Activated naive CD8-positive, alpha-beta T cell treated with anti-CD3 and anti-CD28 coated beads, Interleukin-2, amount 50 U/mL, for 24 hours (primary cell): ENCODE measurements at regions not wholly inside any gene's neighbourhood (a gene's known extent, or its start where the extent isn't known, plus 50 kb on each side); places are given as distances from the start of the nearest gene placed in this dataset.
"Not testable (repeated sequence)": the region's sequence is repeated elsewhere in the genome, so short reads cannot be mapped to it uniquely, and the experiment has no call there.

Source experiments
- ATAC-seq: fragments of 150-1000 bp; cut with Tn5 transposase; one replicate; pipeline ENCODE4 v1.10.0; 2021
- DNase-seq: peaks from one replicate; pipeline ENCODE4 v3.0.0; 2021
- H3K27ac Mint-ChIP-seq: one replicate; pipeline ENCODE4 v1.8.0; 2021; ENCODE audit warnings: mild to moderate bottlenecking, mixed read lengths
- H3K27me3 Mint-ChIP-seq: one replicate; pipeline ENCODE4 v1.8.0; 2021; ENCODE audit warnings: mixed read lengths
- H3K36me3 Mint-ChIP-seq: one replicate; pipeline ENCODE4 v1.8.0; 2021; ENCODE audit warnings: low read depth, mixed read lengths
- H3K4me1 Mint-ChIP-seq: one replicate; pipeline ENCODE4 v1.8.0; 2021; ENCODE audit warnings: mixed read lengths
- H3K4me3 Mint-ChIP-seq: one replicate; pipeline ENCODE4 v1.8.0; 2021; ENCODE audit warnings: mild to moderate bottlenecking, moderate library complexity, mixed read lengths
- H3K9me3 Mint-ChIP-seq: one replicate; pipeline ENCODE4 v1.8.0; 2021; ENCODE audit warnings: mixed read lengths

DNA sequence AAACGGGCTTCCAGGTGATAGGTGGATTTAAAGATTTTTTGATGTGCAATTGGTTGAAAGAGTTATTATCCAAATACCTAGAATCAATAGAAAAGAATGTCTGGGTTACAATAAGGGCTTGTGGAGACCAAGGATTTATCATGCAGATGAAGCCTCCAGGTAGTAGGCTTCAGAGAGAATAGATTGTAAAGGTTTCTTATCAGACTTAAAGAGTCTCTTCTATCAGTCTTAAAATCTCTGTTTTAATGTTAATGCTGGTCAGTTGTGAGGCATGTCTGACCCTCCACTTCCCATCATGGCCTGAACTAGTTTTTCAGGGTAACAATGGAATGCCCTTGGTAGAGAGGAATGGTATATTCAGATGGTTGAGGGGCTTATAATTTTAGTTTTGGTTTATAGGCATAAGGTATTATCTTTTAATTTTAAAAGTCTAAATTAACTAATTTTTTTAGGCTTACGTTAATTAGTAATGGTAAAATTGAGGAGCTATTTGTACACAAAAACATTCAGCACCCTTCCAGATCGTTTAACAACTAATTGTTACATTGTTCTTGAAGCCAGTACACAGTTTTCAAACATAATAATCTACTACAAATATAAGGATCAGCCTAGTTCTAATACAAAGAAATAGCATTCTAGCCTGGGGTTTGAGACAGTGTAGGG, 704.2 kb upstream of the MBL2 start:
- Mint-ChIP-seq H3K36me3 (no peaks in the 10 kb centered on the region), H3K27me3 (no peaks in the 10 kb centered on the region), H3K27ac (no peak overlapping the region), H3K4me3 (no peak overlapping the region), H3K4me1 (no peaks in the 10 kb centered on the region), H3K9me3 (peaks cover 3% of the 10 kb centered on the region)
- ATAC-seq: no peak
- no peak for DNase-seq

DNA sequence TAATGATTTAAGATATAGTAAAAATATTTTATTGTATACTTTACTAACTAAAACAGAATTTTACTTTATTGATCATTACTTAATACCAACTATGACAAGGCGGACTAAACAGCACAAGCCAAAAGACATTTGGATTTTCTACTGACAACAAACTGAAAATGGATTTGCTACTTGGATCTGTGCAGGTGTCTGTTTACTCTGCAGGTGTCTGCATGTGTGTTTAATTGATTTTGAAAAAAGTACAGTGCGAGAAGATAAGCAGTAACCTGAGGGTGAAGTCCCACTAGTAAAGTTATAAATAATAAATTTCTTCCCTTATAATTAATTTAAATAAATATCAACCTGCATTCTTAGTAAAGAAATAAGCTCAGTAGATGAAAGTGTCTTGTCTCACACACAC, 696.8 kb upstream of the MBL2 start:
- H3K4me1 Mint-ChIP-seq: no peaks in the 10 kb centered on the region
- no peak for ATAC-seq
- no peak for DNase-seq
- H3K27ac Mint-ChIP-seq: no peak overlapping the region
- H3K27me3 Mint-ChIP-seq: no peaks in the 10 kb centered on the region
- peaks cover 12% of the 10 kb centered on the region for H3K9me3 Mint-ChIP-seq
- no peaks in the 10 kb centered on the region for H3K36me3 Mint-ChIP-seq
- no peak overlapping the region for H3K4me3 Mint-ChIP-seq

DNA sequence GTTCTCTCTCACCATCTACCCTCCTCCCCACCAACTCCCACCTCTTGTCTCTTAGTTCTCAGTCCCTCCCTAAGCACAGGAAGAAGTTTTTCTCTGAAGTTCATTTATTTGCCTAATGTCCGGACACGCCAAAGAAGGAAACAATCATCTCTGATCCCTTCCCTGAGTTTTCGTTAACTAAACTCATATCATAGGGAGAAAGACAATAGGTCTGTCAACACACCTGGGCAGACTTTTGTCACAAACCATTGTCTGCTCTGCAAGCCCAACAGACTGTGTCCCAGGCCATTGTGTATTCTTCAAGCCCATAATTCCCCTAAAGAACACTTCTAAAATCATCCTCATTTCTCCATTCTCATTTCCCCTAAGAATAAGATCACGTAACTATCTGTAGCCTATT, 691.0 kb upstream of the MBL2 start:
- no peak for ATAC-seq
- Mint-ChIP-seq H3K27me3 (no peaks in the 10 kb centered on the region), H3K36me3 (no peaks in the 10 kb centered on the region), H3K9me3 (peaks cover 12% of the 10 kb centered on the region), H3K4me3 (no peak overlapping the region), H3K27ac (no peak overlapping the region), H3K4me1 (no peaks in the 10 kb centered on the region)
- DNase-seq: no peak

DNA sequence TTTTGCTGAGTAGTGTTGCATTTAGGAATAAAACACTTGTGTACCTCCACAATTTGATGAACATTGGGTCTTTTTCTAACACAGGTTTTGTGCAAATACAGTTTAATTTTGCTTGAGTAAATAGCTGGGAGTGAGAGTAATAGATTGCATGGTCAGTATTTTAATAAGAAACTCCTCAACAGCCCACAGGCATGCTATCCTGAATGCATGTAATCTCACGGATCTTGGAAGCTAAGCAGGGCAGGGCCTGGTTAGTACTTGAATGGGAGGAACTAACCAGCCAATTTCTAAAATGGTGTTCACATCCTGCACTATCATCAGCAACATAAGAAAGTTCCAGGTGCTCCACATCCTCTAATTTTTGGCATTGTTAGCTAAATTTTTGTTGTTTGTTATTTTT, 685.4 kb upstream of the MBL2 start:
- Mint-ChIP-seq H3K36me3 (no peaks in the 10 kb centered on the region), H3K27me3 (no peaks in the 10 kb centered on the region), H3K9me3 (peaks cover 4% of the 10 kb centered on the region), H3K4me1 (no peaks in the 10 kb centered on the region), H3K4me3 (no peak overlapping the region), H3K27ac (no peak overlapping the region)
- ATAC-seq: no peak
- no peak for DNase-seq

DNA sequence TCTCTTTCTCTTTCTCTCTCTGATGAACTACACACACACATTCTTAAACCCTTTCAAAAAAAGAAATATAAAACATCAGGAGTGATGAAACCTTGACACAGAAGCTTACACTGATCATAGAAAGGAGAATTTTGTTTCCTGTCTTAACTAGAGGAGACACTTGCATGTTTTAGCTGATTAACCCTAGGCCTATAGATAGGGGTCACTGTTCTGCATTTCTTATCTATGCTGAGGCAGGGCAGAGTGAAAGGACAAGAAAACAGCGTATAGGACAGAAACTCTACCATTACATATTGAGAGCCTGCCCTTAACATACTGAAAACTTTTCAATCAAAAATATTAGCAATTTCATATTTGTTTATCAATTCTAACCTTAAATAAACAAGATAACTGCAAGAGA, 680.6 kb upstream of the MBL2 start:
- peaks cover 12% of the 10 kb centered on the region for H3K9me3 Mint-ChIP-seq
- no peaks in the 10 kb centered on the region for H3K4me1 Mint-ChIP-seq
- no peak for ATAC-seq
- no peak overlapping the region for H3K4me3 Mint-ChIP-seq
- H3K36me3 Mint-ChIP-seq: no peaks in the 10 kb centered on the region
- H3K27me3 Mint-ChIP-seq: no peaks in the 10 kb centered on the region
- no peak overlapping the region for H3K27ac Mint-ChIP-seq
- DNase-seq: no peak

DNA sequence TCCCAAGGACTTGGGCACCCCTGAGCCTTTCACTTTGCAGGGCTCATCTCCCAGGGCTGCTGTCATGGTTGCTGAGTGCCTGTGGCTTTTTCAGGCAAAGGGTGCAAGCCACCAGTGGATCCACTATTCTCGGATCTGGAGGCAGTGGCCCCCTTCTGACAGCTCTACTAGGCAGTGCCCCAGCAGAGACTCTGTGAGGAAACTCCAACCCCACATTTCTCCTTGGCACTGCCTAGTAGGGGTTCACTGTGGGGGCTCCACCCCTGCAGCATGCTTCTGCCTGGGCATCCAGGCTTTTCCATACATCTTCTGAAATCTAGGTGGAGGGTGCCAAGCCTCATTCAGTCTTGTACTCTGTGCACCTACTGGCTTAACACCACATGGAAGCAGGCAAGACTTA, 675.0 kb upstream of the MBL2 start:
- Mint-ChIP-seq H3K27ac (no peak overlapping the region), H3K27me3 (no peaks in the 10 kb centered on the region), H3K4me3 (no peak overlapping the region)

DNA sequence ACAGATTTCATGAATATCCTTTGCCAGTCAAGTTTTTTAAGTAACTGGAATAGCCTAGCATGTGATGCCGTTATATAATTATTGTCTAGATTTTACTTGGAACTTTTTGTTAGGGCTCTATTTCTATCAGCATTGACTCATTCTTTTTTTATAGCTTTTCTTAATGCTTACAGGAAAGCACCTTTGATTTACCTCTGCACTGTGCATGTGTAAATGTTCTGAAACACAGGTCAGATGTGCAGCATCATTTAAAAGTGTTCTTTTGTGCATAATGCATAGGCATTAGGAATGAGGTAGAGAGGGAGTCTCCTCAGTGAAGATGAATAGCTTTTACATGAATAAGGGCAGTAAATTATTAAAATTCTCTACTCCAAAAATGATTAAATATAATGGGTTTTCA, 669.3 kb upstream of the MBL2 start:
- Mint-ChIP-seq H3K4me3 (no peak overlapping the region), H3K4me1 (no peaks in the 10 kb centered on the region), H3K27me3 (no peaks in the 10 kb centered on the region), H3K9me3 (peaks cover 3% of the 10 kb centered on the region), H3K27ac (no peak overlapping the region), H3K36me3 (no peaks in the 10 kb centered on the region)
- ATAC-seq: no peak
- no peak for DNase-seq

More for the DNA sequence above, 675.0 kb upstream of the MBL2 start:
- ATAC-seq (no peak), DNase-seq (no peak)
- peaks cover 10% of the 10 kb centered on the region for H3K9me3 Mint-ChIP-seq
- no peaks in the 10 kb centered on the region for H3K4me1 Mint-ChIP-seq
- no peaks in the 10 kb centered on the region for H3K36me3 Mint-ChIP-seq

DNA sequence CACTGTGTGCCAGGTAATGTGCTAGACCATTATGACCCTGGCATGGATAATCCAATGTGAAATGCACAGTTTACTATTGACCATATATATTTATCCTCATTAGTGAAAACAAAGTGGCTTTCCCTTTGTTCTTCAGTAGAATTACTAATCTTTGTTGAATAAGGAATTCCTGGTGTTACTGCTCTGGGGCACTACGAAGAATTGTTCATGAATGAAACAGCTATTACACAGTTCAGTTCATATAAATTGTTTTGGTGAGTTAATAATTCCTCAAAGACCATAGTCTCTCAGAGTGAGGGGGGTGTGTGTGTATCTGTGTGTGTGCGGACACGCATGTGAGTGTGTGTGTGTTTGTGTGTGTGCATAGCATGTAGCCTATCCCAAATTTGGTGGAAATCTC, 668.0 kb upstream of the MBL2 start:
- no peaks in the 10 kb centered on the region for H3K4me1 Mint-ChIP-seq
- no peaks in the 10 kb centered on the region for H3K36me3 Mint-ChIP-seq
- DNase-seq: no peak
- no peak for ATAC-seq
- H3K27me3 Mint-ChIP-seq: no peaks in the 10 kb centered on the region
- H3K27ac Mint-ChIP-seq: no peak overlapping the region
- H3K4me3 Mint-ChIP-seq: no peak overlapping the region
- H3K9me3 Mint-ChIP-seq: peaks cover 3% of the 10 kb centered on the region

DNA sequence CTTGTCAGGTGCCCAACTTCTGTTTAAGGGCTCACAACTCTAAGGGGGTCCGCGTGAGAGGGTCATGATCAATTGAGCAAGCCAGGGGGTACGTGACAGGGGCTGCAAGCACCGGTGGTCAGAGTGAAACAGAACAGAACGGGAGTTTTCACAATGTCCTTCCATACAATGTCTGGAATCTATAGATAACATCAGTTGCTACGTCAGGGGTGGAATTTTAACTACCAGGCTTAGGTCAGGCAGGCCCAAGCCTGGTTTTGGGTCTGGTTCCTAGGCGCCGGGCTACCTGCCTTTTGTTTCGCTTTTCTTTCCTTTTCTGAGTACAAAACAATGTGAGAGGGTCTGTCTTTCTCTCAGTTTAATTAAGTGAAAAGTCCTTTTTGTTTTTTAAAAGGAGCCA, 666.5 kb upstream of the MBL2 start:
- H3K4me1 Mint-ChIP-seq, ATAC-seq, DNase-seq, H3K27me3 Mint-ChIP-seq, H3K9me3 Mint-ChIP-seq, H3K4me3 Mint-ChIP-seq, H3K36me3 Mint-ChIP-seq, H3K27ac Mint-ChIP-seq: not testable (repeated sequence)

DNA sequence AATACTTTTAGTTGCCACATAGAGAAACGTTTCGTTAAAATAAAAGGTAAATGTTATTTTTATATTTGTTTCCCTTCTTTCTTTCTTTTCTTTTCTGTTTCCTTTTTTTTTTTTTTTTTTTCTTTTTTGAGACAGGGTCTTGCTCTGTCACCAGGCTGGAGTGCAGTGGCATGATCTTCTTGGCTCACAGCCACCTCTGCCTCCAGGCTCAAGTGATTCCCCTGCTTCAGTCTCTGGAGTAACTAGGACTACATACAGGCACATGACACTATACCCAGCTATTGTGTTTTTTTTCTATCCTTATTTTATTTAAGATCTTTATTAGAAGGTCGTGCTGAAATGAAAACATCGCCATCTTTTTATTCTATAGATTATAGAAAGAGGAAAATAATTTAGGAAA, 661.8 kb upstream of the MBL2 start:
- Mint-ChIP-seq H3K9me3 (no peaks in the 10 kb centered on the region), H3K27ac (no peak overlapping the region), H3K4me1 (no peaks in the 10 kb centered on the region), H3K36me3 (no peaks in the 10 kb centered on the region), H3K27me3 (no peaks in the 10 kb centered on the region), H3K4me3 (no peak overlapping the region)
- no peak for DNase-seq
- ATAC-seq: no peak

DNA sequence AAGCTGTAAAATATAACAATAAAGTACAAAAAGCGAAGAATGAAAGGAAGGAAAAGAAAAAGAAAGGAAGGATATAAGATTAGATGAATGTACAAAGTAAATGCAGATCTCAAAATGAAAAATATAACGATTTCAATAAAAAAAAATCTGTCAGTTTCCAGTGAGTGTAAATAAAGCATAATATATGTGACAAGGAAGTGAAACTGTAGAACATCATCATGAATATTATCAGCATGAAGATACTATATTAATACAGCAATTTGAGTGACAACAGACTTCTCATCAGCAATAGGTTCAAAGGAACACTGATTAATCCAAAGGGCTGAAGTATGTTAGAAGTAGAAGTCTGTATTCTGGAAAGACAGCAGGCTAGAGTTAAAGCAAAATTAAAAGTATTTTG, 659.5 kb upstream of the MBL2 start:
- Mint-ChIP-seq H3K4me3 (no peak overlapping the region), H3K4me1 (no peaks in the 10 kb centered on the region), H3K9me3 (no peaks in the 10 kb centered on the region), H3K27me3 (no peaks in the 10 kb centered on the region), H3K36me3 (no peaks in the 10 kb centered on the region), H3K27ac (no peak overlapping the region)
- no peak for ATAC-seq
- no peak for DNase-seq

DNA sequence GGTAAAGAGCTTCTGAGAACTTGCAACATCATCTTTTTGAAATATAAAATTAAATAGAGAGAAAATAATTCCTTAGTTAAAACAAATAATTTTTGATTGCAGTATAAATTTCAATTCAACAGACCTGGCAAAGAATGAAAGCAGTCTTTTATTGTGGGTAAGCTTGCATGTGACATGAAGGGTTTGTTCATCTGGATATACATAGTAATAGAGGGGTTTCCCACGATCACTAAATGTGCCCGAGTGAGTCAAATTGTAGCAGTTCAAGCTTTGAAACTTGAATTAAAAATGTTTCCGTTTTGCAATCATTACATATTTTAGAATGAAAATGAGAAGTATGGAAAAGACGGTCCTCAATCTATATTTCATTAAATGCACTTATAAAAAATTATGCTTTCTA, 658.4 kb upstream of the MBL2 start:
- ATAC-seq (no peak), DNase-seq (no peak)
- no peaks in the 10 kb centered on the region for H3K4me1 Mint-ChIP-seq
- no peaks in the 10 kb centered on the region for H3K9me3 Mint-ChIP-seq
- H3K4me3 Mint-ChIP-seq: no peak overlapping the region
- H3K27me3 Mint-ChIP-seq: no peaks in the 10 kb centered on the region
- no peaks in the 10 kb centered on the region for H3K36me3 Mint-ChIP-seq
- no peak overlapping the region for H3K27ac Mint-ChIP-seq

DNA sequence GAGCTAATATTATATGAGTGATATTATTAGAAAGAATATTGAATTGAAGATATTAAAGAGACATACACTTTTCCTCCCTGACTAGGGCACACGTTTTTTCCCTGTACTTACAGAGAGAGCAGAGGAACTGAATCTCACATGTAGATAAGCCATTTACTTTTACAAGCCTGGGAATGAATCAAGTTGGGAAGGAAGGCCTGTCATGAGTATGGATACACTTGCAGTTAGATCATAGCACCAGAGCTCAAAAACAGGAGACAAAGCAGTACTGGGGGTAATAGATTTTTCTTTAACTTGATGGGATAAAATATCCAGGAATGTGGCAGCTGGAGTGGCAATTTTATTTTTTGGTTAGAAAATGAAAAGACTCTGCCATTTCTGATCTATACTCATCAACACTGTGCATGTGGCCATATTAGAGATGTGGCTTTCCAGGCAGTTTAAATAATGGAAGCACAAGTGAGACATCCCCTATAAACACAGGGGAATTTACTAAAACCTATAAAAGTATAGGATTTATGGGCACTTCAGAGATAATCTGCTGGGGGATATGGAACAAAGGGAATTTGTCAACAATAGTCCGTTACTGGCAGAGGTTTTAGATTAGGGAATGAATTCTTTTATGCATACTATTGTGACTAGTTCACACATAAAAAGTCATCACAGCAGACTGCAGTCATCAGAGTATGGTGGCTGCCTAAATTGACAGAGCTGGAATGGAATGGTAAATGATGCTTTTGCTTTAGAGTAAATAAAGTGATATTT, 657.7 kb upstream of the MBL2 start:
- DNase-seq: no peak
- H3K4me1 Mint-ChIP-seq: no peaks in the 10 kb centered on the region
- no peaks in the 10 kb centered on the region for H3K36me3 Mint-ChIP-seq
- no peaks in the 10 kb centered on the region for H3K9me3 Mint-ChIP-seq
- H3K27me3 Mint-ChIP-seq: no peaks in the 10 kb centered on the region
- no peak overlapping the region for H3K4me3 Mint-ChIP-seq
- ATAC-seq: no peak
- H3K27ac Mint-ChIP-seq: no peak overlapping the region

DNA sequence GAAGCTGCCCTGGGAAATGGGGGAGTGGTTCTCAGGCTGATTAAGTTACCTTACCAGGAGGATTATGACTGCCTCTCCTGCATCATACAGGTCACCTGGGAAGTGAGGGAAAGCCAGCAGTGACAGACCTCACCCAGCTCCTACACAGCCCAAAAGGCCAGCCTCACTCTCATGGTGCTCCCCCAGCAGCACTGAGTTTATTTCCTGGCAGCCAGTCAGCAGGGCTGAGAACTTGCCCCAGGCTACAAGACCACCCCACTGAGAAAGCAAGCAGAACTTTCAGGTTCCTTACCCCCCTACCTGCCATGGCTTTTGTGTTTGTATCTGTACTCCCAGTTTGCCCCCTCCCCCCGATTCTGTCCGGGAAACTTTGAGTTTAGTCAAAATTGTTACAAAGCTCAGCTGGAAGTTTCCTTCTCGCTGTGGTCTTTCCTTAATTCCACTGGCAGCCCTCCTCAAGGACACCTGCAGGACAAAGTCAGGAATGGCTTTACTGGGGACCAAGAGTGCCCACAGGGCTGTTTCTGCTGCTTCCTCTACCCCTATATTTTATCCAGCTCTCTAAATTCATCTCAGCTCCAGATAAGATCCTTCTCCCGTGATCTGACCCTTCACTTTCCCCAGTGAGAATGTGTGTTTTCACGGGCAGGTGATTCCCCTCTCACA, 649.8 kb upstream of the MBL2 start:
- DNase-seq: no peak
- Mint-ChIP-seq H3K27ac (no peak overlapping the region), H3K9me3 (peaks cover 6% of the 10 kb centered on the region), H3K4me1 (no peaks in the 10 kb centered on the region), H3K36me3 (no peaks in the 10 kb centered on the region), H3K4me3 (no peak overlapping the region), H3K27me3 (no peaks in the 10 kb centered on the region)
- no peak for ATAC-seq

DNA sequence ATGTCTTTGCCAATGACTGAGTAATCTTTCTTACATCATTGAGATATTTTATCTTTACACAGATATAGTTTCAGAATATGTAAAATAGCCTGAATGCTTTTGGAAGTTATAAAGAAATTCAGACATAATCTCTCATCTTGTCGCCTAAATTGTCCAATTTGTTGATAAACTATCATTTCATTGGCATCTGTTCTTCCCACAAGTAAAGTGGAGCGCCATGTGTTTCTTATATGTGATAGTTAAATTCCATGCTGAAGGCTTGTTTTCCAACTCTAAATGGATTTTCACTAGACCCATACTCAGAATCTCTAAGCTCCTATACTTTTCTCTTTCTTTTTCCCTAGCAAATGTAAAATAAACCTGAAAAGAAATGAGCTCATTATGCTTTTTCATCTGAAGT, 640.1 kb upstream of the MBL2 start:
- ATAC-seq: no peak

More for the DNA sequence above, 640.1 kb upstream of the MBL2 start:
- Mint-ChIP-seq H3K4me3 (no peak overlapping the region), H3K36me3 (no peaks in the 10 kb centered on the region), H3K9me3 (peaks cover 14% of the 10 kb centered on the region), H3K27me3 (no peaks in the 10 kb centered on the region), H3K27ac (no peak overlapping the region), H3K4me1 (no peaks in the 10 kb centered on the region)
- DNase-seq: no peak
